BJ (cell line): ENCODE measurements at regions not wholly inside any gene's neighbourhood (a gene's known extent, or its start where the extent isn't known, plus 50 kb on each side); places are given as distances from the start of the nearest gene placed in this dataset.

ENCODE experiments used
- CTCF ChIA-PET: fragments of 350-600 bp; formaldehyde crosslinking; extraction: SDS; loops from one replicate; lab custom pipeline; 2021; ENCODE audit warnings: antibody characterized with exemption, inconsistent platforms; lab: Yijun Ruan, JAX
- POLR2A ChIA-PET: fragments of 300-600 bp; sonication (Branson Sonifier 250); formaldehyde crosslinking; extraction: SDS; loops from one replicate; lab custom pipeline; 2021; ENCODE audit warnings: antibody characterized with exemption; lab: Charles Lee
- DNase-seq: peaks from one replicate; pipeline ENCODE4 v3.0.0-alpha.2; 2011; ENCODE audit warnings: low read depth
- H3K27me3 ChIP-seq: 2 replicates; pipeline ENCODE4 v1.6.0; 2011; ENCODE audit warnings: low read length; ENCODE audit not compliant: control insufficient read depth, insufficient read depth
- H3K36me3 ChIP-seq: 2 replicates; pipeline ENCODE4 v1.5.1; 2011; ENCODE audit warnings: low read length; ENCODE audit not compliant: control insufficient read depth, insufficient read depth
- H3K4me3 ChIP-seq: 2 replicates; pipeline ENCODE4 v1.5.1; 2011; ENCODE audit warnings: low read depth, mild to moderate bottlenecking, control low read depth, low read length
- CTCF ChIP-seq: IDR thresholded peaks from 2 replicates; pipeline ENCODE4 v1.5.1; 2011; ENCODE audit warnings: low read depth, mild to moderate bottlenecking, control low read depth, inconsistent platforms, low read length, moderate library complexity; ENCODE audit not compliant: insufficient read depth

- ChIA-PET POLR2A (no interaction called here), CTCF (no interaction called here)
- DNase-seq: no peak
- Histone ChIP-seq H3K36me3 (no peaks in the 10 kb centered on the region), H3K27me3 (no peaks in the 10 kb centered on the region), H3K4me3 (no peak overlapping the region)
- TF ChIP-seq CTCF: no peak
Measured at GRCh38 chr2:187264612-187265011, 183.4 kb downstream of the CALCRL start.

- ChIA-PET POLR2A (no interaction called here), CTCF (no interaction called here)
- H3K36me3 ChIP-seq: no peaks in the 10 kb centered on the region
- no peaks in the 10 kb centered on the region for H3K27me3 ChIP-seq
- no peak for TF ChIP-seq CTCF
- no peak overlapping the region for H3K4me3 ChIP-seq
- no peak for DNase-seq
Measured at GRCh38 chr2:187263675-187264560, 184.1 kb downstream of the CALCRL start.

GRCh38 chr2:187261705-187262104, 186.3 kb downstream of the CALCRL start:
- ChIA-PET CTCF (no interaction called here), POLR2A (no interaction called here)
- Histone ChIP-seq H3K4me3 (no peak overlapping the region), H3K27me3 (no peaks in the 10 kb centered on the region), H3K36me3 (no peaks in the 10 kb centered on the region)
- DNase-seq: no peak
- TF ChIP-seq CTCF: no peak

DNA sequence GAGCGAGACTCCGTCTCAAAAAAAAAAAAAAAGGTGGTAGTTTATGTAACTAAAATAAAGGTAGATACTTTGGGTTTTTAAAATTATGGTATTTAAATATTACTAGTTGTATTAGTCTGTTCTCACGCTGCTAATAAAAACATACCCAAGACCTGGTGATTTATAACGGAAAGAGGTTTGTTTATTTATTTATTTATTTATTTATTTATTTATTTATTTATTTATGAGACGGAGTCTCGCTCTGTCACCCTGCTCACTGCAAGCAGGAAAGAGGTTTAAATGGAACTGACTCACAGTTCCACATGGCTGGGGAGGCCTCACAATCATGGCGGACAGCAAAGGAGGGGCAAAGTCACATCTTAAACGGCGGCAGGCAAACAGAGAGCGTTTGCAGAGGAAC, 196.0 kb downstream of the CALCRL start:
- no peaks in the 10 kb centered on the region for H3K36me3 ChIP-seq
- ChIA-PET POLR2A (no interaction called here), CTCF (interaction anchor here (1.6 kb wide), 1 partner anchor 9 kb away, joined by 3 read pairs; no protein-coding TSS in a partner anchor)
- H3K27me3 ChIP-seq: no peaks in the 10 kb centered on the region
- no peak overlapping the region for H3K4me3 ChIP-seq
- TF ChIP-seq CTCF: no peak
- no peak for DNase-seq

DNA sequence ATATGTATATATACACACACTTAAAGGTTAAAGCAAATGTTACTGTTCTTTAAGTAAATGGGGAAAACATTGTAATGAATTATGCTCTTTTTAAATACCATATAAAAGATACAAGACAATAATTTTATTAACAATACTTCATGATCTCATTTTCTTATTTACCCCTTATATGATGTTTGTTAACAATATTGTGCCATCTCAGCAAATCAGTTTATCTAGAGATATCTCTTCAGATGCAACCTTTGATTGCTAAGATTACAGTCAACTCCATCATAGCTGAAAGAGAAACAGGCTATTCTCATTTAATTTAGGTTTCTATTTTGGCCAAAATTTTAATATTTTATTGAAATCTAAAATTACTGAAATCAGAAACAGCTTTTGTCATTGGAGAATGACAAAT, 197.9 kb downstream of the CALCRL start:
- Histone ChIP-seq H3K4me3 (no peak overlapping the region), H3K27me3 (no peaks in the 10 kb centered on the region), H3K36me3 (no peaks in the 10 kb centered on the region)
- CTCF ChIA-PET: no interaction called here
- TF ChIP-seq CTCF: no peak
- no peak for DNase-seq
- POLR2A ChIA-PET: no interaction called here
